Suppressor macrophage treated with lipopolysaccharide for 4 hours (primary cell): ENCODE measurements at regions not wholly inside any gene's neighbourhood (a gene's known extent, or its start where the extent isn't known, plus 50 kb on each side); places are given as distances from the start of the nearest gene placed in this dataset.
"Not testable (repeated sequence)": the region's sequence is repeated elsewhere in the genome, so short reads cannot be mapped to it uniquely, and the experiment has no call there.

ENCODE experiments used
- DNase-seq: peaks from one replicate; pipeline ENCODE4 v3.0.0-alpha.2; 2020

DNA sequence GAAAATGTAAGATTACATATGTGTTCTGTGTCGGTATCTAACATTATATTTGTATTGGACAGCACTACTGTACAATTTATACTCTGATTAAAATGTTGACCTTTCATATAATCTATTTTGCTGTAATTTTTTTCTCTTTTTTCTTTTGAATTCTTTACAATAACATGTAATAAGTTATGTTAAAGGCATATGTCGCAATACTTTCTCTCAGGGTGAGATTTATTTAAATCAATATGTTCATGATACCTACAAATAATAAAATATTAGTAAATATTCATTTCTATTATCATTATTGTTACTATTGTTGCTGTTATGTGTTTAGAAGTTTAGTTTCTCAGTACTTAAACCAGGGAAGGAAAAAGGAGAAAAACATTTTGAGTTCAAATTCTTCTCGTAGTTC is 807.4 kb downstream of the STIM2 start:
- DNase-seq = no peak

- no peak for DNase-seq
Observed at GRCh38 chr4:27678027-27678426, 817.4 kb downstream of the STIM2 start.

GRCh38 chr4:27684610-27685011 is 824.0 kb downstream of the STIM2 start:
- DNase-seq = peak; percentile 27

GRCh38 chr4:27685091-27685490 is 824.5 kb downstream of the STIM2 start:
- no peak for DNase-seq

GRCh38 chr4:27685947-27686346 is 825.3 kb downstream of the STIM2 start:
- DNase-seq = no peak

DNA sequence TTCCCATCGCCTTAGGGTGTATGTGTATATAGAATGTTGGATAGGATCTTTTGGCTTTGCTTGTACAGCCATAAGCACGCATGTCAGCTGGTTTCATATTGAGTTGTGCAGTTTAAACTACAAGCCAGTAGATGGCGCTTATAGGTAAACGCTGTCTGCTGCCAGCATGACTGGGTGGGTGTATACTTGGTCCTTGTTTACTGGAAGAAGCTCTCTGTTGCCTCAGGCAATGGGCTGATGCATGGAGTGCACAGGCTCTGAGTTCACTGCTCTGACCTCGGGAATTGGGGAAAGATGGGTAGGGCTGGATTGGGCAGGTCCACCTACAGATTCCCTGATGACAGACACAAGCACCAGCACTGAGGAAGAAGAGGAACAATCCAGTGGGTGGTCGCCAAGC is 831.5 kb downstream of the STIM2 start:
- DNase-seq = peak; percentile 41

GRCh38 chr4:27692868-27693634 is 832.4 kb downstream of the STIM2 start:
- DNase-seq = no peak

- DNase-seq = not testable (repeated sequence)
Observed at GRCh38 chr4:27696257-27696656, 835.6 kb downstream of the STIM2 start.

DNA sequence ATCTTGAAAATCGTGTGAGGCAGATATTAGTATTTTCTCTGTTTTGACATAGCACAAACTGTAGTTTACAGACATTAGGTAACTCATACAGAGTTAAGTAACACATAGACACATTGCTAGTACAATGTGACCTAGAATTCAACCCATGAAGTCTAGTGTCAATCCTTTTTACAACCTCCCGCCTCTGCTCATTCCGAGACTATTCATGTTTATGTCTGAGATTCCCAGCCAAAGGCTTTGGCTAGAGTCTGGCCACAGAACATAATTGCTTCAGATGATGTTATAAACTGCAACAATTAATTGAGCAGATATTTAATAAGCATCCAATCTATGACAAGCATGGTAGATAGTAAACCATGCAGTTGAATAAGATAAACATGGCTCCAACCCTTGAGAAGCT is 841.0 kb downstream of the STIM2 start:
- no peak for DNase-seq

GRCh38 chr4:27702730-27703431 is 842.2 kb downstream of the STIM2 start:
- no peak for DNase-seq

- DNase-seq = no peak
Observed at GRCh38 chr4:27703771-27704170, 843.1 kb downstream of the STIM2 start.

GRCh38 chr4:27711041-27711440 is 850.4 kb downstream of the STIM2 start:
- no peak for DNase-seq

DNA sequence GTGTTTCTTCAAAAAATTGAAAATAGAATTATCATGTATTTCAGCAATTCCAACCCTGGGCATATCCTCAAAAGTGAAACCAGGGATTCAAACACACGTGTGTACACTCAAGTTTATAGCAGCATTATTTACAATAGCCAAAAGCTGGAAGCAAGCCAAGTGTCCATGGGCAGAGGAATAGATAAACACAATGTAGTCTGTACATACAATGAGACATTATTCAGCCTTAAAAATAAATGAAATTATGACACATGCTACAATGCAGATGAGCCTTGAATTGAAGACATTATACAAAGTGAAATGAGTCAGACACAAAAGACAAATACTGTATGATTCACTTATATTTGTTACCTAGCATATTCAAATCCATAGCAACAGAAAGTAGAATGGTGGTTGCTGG is 853.4 kb downstream of the STIM2 start:
- no peak for DNase-seq

- no peak for DNase-seq
Observed at GRCh38 chr4:27716693-27717430, 856.2 kb downstream of the STIM2 start.

DNA sequence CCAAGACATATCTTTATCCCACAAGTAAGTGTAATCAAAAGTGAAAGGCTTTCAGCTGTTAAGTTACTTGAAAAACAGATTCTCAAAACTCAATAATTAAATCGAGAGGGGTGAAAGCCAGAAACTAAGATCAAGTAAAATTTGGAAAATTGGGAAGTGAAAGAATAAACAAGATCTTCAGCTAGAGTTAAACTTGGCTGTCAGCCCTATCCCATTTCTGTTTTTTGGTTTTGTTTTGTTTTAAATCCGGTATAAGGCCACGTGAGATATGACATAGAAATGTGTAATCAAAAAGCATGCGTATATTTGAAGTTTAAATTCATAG is 856.8 kb downstream of the STIM2 start:
- peak; percentile 21 for DNase-seq

GRCh38 chr4:27720010-27720766 is 859.5 kb downstream of the STIM2 start:
- DNase-seq = no peak

DNA sequence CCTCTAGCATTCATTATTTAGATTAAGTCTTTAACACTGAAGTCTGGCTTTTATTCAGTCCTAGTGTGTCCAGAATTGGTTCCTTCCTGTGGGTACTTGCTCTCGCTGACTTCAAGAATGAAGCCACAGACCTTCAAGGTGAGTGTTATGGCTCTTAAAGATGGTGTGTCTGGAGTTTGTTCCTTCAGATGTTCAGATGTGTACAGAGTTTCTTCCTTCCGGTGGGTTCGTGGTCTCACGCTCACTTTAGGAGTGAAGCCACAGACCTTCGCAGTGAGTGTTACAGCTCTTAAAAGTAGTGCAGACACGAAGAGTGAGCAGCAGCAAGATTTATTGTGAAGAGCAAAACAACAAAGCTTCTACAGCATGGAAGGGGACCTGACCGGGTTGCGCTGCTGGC is 860.6 kb downstream of the STIM2 start:
- no peak for DNase-seq

GRCh38 chr4:27728892-27729291 is 868.3 kb downstream of the STIM2 start:
- DNase-seq = no peak

DNA sequence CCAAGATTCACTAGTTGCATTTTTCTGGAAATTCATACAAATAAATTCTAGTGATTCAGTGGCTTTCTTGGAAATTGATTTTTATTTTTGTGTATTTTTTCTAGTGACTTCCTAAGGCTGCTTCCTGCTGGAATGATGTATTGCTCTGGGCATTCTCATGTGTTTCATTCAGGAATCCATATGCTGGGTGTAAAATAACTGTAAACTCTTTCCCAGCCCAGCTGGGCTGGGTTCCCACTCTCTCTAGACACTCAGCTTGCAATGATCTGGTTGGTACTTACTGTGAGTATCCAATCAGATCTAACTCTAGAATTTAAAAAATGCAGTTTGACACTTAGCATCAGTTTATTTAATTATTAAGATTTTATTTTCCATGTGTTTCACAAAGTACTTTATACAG is 882.2 kb downstream of the STIM2 start:
- no peak for DNase-seq

GRCh38 chr4:27759611-27760575 is 899.3 kb downstream of the STIM2 start:
- DNase-seq = no peak

DNA sequence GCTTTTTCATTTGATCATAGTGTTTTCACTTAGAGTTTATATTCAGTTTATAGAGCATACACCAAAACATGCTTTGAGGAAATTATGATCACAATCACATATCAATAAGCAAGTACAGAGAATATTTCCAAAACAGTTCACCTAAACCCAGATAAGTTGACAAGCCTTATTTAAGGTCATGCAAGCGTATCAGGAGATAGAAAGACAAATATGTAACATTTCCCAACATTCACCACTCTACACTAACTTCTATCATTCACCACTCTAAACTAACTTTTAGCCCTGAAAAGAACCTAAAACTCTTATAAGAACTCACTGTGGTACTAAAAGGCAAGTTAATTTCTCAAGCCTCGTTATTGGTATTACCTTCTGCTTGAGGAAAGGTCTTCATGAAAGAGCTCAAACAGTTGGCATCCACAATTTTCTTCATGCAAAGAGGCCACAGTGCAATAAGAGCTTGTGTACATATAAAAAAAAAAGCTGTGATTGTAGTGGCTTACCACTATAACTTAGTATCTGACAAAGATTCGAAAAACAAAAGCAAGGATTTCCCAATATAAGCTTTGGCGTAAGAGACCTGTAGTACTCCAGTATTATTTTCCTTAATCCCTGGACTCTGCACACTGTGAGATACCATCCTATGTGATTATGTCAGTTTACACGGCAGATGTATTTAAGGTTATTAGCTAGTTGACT is 903.3 kb downstream of the STIM2 start:
- no peak for DNase-seq

- DNase-seq = no peak
Observed at GRCh38 chr4:27764526-27764837, 903.8 kb downstream of the STIM2 start.
